Medulla oblongata (tissue), 1 donor: ENCODE measurements at regions not wholly inside any gene's neighbourhood (a gene's known extent, or its start where the extent isn't known, plus 50 kb on each side); places are given as distances from the start of the nearest gene placed in this dataset.

Experiments
- DNase-seq: peaks from one replicate; pipeline ENCODE4 v3.0.0-alpha.2; 2015; ENCODE audit errors: extremely low spot score

DNA sequence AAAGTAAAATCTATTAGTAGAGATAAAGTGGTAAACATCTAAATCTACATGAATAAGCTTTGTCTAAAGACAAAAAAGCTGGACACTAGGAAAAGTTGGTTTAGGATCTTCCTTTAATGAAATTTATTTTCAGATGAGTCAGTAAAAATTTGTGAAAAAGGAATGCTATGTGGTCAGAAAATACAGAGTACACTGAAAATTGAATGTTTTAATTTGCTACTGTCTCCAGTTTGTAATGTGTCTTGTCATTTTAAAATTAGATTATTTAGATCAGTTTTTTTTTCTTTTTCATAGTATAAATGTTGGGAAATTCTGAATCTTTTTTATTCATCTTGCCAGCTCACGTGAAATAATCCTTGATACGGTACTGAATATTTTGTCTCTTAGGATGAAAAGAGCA, 56.9 kb downstream of the SLITRK6 start:
- DNase-seq = no peak

DNA sequence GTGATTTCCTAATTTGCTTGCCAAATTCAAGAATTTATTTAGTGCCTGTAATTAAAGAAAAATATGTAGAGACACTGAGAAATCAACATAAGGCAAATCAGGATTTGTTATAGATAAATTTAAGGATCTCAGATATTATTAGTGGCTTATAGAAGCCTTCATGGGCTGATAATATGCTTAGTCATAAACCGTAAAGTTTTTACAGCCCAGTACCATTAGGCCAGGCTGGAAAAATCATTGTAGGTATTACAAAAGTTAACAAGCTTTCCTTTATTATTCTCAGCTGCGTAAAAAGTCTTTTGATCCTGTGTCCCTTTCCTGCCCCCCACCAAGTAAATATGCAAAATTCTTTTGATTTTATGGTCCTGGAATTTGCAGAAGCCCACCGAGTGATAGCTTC, 58.2 kb downstream of the SLITRK6 start:
- DNase-seq = no peak

DNA sequence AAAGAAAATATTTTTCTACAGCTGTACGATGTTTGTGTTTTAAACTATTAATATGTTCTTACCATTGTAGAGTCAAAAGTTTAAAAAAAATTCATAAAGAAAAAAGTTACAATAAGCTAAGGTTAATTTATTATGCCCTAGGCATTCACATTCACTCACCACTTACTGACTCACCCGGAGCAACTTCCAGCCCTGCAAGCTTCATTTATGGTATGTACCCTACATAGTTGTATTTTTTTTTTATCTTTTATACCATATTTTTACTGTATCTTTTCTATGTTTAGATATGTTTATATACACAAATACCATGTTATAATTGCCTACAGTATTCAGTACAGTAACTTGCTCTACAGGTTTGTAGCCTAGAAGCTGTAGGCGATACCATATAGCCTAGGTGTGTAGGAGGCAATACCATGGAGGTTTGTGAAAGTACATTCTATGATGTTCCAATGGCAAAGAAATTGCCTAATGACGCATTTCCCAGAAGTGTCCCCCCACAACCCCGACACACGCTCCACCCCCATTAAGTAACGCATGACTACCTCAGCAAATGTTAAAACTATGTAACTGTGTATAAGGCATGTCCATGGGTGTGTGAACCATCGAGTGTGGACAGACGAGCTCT, 60.4 kb downstream of the SLITRK6 start:
- DNase-seq = no peak

DNA sequence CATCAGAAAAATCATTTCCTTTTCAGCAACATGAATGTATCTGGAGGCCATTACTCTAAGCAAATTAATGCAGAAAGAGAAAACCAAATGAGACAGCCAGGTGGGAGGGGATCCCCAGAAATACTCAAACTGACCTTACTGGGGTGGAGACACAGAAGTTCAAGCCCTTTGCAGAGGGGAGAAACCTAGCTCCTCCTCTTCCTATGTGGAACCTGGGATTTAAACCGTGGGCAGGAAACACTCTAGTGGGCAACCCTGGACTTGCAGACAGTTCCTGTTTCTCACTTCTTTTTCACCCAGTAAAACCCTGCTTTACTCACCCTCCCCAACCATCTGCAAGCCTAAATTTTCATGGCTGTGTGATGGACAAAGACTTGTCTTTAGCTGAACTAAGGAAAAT, 61.3 kb downstream of the SLITRK6 start:
- DNase-seq = no peak

DNA sequence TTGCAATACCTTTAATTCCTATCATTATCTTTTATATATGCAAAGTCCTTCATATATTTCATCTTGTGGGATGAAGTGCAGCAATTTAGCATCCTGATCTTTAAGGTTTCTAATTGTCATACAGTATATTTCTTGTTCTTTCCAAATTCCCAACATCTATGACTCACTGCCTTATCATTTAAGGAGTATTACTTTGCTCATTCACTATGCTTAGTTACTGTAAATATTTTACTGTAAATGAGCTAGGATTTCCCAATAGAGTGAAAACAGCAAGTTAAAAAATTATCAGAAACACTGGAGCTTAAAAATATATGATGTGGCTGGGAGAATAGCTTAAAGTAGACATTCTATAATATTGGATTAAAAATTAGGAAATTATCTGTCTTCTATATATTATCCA, 69.9 kb downstream of the SLITRK6 start:
- DNase-seq = no peak

DNA sequence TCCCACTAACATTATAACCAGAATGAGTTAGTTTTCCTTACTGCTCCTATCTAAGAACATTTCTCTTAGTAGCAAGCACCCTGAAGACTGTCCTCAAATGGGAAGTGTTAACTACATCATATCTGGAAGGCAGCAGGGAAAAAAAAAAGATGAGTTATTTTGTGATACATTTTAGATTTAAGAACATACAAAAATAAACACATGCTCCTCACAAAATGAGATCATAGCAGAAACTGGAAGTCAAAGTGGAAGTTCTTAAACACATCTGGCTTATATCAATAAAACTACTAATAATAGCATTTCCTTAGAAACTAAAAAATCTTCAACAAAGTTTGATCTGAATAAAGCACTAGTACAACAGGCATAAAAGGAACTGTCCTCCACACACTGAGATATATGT, 70.4 kb downstream of the SLITRK6 start:
- no peak for DNase-seq

DNA sequence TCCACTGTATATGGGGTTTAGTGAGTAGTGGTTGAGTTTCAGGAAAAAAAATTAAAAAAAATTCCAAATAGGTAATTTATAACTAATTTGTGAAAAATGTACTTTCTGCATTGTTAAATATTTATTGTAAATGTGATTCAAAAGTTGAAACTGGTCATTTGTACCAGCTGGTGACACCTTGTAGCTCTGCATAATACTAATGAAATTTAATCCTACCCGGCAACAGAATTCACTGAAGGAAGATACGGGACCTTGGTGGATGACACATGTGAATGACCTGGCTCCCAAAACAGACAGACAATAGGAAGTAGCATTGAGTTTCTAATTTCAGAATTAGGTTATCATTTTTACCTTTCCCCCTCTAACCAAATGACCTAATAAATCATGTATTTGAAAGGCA, 73.8 kb downstream of the SLITRK6 start:
- no peak for DNase-seq

DNA sequence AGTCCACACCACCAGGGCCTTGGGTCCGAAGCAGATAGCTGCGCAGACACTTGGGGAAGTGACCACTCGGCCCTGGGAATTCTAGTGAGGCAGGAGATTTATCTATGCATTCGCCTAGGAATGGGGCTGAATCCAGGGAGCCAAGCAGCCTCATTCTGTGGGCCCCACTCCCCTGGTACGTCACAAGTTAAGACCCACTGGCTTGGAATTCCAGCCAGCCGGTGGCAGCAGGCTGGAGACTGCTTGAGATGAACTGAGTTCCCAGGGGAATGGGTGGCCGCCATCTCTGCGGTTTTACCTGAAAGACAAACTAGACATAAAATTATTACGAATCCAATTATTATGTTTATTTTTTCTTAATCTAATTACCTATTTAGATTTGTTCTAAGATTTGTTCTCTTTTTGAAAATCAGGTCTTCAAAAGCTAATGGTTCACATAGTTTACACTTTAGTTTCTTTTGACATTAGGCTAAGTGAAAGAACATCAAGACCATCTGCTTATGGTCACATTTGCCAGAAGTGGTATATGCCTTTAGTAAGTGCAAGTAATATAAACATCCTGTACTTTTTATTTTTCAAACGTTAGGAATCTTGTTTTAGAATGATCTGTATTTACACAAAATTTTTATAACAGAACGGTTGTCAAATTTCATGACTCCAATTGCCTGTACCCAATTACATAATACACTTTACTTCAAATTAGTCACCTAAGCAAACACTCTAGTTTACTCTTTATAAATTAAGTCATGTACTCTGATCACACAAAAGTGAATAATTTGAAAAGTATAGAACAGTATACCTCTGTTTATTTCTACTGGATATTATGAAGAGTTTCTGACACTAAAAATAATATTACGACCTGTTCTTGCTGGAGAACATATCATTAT, 74.4 kb downstream of the SLITRK6 start:
- no peak for DNase-seq

DNA sequence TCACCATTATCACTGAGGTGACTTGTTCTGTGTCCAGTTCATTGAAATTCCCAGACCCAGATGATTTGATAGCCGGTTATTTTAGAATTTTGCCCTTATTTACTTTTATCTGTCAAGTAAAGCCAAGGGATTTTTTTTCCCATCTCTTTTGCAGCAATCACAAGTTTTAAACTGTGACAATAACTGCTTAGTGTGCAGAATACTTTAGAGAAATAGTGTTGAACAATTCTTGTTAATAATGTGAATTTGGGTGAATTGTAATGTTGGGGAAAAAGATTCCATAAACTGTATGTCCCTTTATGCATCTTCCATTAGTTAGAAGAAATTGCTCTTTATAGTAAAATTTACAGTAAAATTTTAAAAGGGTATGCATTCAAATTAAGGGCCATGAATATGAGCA, 79.5 kb downstream of the SLITRK6 start:
- no peak for DNase-seq

DNA sequence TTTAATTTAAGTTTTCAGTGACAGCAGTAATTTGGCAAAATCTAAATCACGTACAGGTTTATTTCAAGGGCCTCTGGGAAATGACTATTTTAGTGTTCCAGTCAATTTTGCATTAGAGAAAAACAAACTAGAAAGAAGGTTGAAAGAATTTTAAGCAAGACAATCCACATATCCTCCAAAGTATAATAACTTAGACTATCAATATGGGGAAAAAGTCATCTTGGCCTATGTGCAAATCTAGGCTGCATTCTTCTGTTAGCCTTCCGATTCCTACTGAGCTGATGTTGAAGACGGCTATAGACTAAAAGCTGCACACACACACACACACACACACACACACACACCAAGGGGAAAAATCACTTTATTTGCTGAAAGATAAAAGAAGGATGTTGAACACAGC, 81.3 kb downstream of the SLITRK6 start:
- no peak for DNase-seq

DNA sequence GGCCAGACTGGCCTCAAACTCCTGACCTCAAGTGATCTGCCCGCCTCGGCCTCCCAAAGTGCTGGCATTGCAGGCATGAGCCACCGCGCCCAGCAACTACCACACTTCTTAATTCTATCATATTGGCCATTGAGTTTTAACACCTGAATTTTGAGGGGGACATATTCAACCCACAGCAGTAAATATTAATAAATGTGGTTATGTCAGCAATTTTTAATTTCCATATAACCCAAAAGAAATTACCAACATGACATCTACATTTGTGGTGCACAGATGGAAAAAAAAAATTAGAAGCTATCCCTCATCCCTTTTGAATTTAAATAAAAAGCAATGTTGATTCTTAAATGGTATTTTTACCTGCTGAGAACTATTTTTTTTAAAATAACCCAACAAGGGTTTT, 88.7 kb downstream of the SLITRK6 start:
- DNase-seq = no peak

DNA sequence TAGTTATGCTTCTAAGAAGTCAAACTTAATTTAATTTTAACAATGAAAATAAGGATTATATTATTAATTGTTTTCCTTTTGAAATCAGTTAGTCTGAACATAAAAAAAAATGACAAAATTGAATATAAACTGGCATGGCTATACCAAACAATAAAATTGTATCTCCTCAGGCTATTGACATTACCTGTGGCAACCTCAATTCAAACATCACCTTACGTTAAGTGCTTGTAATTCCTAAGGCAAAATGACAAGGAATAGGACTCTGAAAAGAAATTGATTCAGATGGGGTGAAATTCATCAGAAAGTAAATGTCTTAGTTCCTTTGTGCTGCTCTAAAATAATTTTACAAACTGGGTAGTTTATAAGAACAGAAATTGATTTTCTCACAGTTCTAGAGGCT, 89.5 kb downstream of the SLITRK6 start:
- DNase-seq = no peak

DNA sequence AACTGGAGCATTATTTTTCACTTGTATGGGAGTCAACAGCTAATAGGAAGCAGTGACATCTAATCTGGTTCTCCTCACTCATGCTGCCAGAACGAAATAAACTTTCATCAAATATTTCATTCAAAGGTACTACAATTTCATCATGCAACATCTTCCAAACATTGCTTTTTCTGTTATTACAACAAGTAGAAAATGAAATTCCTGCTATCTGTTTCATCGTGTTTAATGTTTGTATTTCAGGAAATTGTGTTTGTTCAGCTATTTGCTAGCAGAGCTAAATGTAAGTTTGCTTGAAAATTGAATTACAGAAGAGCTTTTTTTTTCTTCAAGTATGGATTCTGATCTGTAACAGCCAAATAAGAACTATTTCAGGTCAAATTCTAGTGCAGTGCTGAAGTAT, 90.1 kb downstream of the SLITRK6 start:
- no peak for DNase-seq

DNA sequence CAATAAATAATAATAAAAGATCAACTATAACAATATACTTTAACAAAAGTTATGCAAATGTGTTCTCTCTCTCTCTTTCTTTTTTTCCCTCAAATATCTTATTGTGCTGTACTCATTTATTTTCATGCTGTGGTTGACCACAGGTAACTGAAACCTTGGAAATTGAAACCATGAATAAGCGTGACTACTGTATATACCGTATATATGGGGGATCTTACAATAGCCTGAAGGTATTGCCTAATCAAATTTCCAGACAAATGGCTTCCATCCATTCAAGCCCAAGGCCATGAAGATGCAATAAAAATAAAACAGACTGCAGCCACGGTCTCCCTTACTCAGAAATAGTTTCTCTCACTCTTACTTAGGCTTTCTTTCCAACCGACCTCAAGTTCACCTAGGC, 98.3 kb downstream of the SLITRK6 start:
- DNase-seq = no peak

DNA sequence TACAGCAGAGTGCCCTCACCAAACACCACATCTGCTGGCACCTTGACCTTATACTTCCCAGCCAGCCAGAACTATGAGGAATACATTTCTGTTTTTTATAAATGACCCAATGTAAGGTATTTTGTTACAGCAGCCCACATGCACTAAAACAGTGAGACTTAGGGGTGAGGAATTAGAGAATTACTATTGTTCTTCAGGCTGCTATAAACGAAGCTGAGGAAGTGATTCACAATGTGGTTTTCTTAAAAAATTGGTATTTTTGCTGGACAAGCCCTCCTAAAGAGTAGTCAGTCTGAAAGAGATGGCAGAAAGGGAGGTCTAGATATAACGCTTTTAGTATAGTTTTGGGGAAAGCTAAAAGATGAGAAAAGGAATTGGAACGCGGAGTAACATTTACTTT, 101.0 kb downstream of the SLITRK6 start:
- no peak for DNase-seq

DNA sequence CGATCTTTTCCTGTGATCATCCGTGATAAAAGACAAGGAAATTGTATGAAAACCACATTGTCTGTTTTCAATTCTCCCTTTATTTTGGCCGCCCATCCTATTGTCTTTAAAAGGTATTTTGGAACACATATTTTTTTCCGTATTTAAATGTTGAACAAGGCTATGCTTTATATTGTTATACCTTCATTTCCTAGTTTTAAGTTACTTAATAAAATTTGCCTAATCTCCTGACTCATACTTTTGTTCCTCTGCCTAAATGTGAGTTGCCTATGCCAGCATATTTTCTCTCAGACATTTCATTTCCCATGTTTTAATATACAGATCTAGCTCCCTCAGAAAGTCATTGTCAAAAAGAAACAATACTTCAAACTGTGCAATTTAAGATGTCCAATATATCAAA, 104.2 kb downstream of the SLITRK6 start:
- DNase-seq = no peak

DNA sequence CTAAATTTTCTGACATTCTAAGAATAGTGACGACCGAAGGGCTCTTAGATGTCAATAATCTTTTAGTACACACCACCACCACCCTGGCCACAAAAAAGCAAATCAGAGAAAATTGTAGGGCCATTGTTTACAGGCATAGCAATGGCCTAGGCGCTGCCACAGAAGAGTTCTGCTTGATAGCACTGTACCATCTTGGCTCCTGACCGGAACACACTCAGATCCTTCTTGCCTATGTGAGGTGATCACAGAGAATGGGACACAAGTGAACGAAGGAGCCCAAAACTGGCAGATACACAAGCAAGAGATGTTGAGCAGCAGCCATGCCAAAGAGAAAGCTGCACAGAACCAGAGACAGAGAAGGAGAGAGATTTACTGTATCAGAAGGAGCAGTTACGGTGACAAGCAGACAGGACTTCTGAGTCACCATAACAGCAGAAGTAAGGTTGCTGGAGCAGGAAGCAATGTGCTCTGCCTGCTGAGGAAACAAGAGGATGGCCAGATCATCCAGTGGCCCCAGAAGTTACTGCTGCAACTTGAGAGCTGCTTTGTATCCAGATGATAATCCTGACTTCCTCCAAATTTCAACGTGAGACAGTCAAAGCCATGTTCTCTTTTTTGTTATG, 105.2 kb downstream of the SLITRK6 start:
- no peak for DNase-seq

DNA sequence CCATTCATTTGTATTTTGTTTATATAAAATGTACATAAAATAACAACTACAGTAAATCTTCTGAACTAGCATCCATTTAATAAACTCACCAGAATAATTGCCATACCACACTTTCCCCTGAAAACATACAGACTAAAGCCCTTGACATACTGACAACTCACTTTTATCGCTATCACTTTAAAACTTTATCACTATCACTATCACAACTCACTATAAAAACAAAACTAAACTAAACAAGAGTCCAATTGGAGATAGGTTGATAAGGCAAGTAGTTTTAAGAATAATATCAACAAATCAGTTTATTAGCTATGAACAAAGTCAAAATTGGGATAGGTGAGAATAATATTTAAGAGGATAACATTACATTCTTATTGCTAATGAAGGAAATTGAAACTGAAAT, 108.9 kb downstream of the SLITRK6 start:
- no peak for DNase-seq

DNA sequence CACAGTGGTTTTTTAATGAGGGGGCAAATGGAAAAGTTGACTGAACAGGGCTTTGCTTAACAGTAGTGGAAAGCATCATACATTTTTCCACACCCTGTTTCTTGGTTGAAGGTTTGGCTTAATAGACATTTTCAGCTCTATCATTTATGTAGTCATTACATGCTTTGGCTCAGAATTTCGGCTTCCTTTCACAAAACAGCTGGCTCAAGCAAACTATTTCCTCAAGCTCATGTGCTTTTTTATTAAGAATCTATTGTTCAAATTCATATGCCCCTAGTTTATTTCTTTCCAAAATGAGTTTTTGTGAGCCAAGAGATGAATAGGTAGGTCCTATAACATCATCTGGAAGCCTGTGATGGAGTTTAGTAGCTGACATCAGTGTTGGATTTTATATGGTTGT, 113.8 kb downstream of the SLITRK6 start:
- no peak for DNase-seq

DNA sequence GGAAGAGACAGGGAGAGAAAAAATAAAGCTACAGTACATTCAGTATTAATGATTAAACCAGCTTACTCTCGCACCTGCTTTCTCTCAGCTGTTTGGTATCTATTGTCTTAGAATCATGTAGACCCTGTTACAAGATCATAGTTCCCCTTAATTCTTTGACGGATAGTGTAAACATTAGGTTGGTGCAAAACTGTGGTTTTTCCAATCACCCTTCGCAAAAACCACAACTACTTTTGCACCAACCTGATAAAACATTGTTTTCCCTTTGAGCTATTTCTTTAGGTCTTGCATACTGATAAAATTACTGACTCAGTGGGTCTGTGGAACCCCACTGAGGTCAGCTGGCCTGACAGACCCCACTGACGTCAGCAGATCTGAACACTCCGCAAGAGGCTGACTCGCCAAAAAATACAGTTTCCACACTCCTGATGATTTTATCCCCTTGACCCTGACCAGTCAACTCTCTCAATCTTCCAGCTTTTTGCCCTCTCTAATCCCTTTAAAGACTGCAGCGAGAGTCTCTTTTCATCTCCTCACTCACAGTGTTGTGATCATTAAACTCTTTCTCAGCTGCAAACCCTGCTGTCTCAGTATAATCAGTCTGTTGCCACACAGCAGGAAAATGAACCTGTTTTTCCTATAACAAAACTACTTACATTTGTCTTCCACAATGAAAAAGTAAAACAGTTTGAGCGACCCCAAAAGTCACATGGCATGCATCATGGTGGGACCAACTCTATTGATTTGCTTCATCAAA, 123.9 kb downstream of the SLITRK6 start:
- DNase-seq = no peak

DNA sequence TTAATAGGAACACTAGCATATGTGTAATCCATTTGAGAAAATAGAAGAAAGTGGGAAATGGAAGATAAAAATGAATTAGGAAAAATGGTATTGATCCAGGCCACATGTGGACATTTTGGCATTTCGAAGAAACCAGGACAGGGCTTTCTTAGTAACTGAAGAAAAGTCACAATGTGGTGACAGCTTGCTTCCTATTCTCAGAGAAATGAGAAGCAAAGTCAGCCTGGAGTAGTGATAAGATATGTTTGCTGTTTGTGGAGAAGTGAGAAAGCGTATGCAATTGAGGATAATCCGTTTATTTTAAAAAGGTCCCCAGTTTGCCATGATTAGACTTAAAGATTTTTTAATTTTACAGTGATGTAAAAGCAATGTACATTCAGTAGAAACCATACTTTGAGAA, 127.9 kb downstream of the SLITRK6 start:
- no peak for DNase-seq

DNA sequence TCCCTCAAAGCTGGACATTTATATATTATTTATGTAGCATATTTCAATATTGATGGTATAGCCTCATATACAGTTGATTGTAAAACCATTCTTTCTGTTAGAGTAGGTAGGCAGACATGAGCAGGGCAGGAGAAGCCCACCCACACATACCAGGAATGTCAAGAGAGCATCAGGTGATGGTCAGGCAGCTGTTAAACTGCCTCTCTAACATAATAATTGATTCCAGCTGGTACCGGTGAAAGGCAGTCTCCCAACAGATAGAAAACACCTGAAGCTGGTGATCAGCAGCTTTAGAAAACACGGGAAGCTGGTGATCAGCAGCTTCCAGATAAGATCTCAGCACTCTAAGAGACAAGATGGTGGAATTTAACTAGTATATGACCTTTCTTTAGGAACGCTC, 132.9 kb downstream of the SLITRK6 start:
- DNase-seq = no peak
